SK-N-SH treated with all-trans-retinoic acid at 6 μM for 48 hours (cell line): ENCODE measurements at regions not wholly inside any gene's neighbourhood (a gene's known extent, or its start where the extent isn't known, plus 50 kb on each side); places are given as distances from the start of the nearest gene placed in this dataset.

Experiments used
- ATAC-seq: fragments of 200-7000 bp; cut with Tn5 transposase; 3 replicates; pipeline ENCODE4 v1.9.1; 2020; ENCODE audit warnings: mild to moderate bottlenecking, moderate library complexity
- ARNTL ChIP-seq: fragments of 450-650 bp; formaldehyde crosslinking; IDR thresholded peaks from 2 replicates; pipeline ENCODE4 v1.5.0; 2020; ENCODE audit warnings: low read depth, mild to moderate bottlenecking, moderate library complexity, borderline replicate concordance
- BACH2 ChIP-seq: fragments of 250-450 bp; sonication (Bioruptor Pico); IDR thresholded peaks from 2 replicates; pipeline ENCODE4 v1.9.0; 2021; ENCODE audit warnings: mild to moderate bottlenecking, borderline replicate concordance
- CSDC2 ChIP-seq: fragments of 250-450 bp; sonication (Bioruptor Pico); IDR thresholded peaks from 2 replicates; pipeline ENCODE4 v1.5.0; 2020; ENCODE audit warnings: mild to moderate bottlenecking, moderate library complexity
- CSRNP3 ChIP-seq: fragments of 250-450 bp; sonication (Bioruptor Pico); IDR thresholded peaks from 2 replicates; pipeline ENCODE4 v1.5.1; 2021; ENCODE audit warnings: mild to moderate bottlenecking, moderate library complexity
- ESRRG ChIP-seq: fragments of 250-450 bp; sonication (Bioruptor Pico); IDR thresholded peaks from 2 replicates; pipeline ENCODE4 v1.6.1; 2021; ENCODE audit warnings: mild to moderate bottlenecking
- GLIS3 ChIP-seq: fragments of 250-450 bp; sonication (Bioruptor Pico); IDR thresholded peaks from 2 replicates; pipeline ENCODE4 v1.5.0; 2020; ENCODE audit warnings: mild to moderate bottlenecking, moderate library complexity
- OSR1 ChIP-seq: fragments of 250-450 bp; sonication (Bioruptor Pico); IDR thresholded peaks from 2 replicates; pipeline ENCODE4 v1.8.0; 2022; ENCODE audit warnings: moderate library complexity, mild to moderate bottlenecking, inconsistent platforms
- PPARA ChIP-seq: fragments of 250-450 bp; sonication (Bioruptor Pico); IDR thresholded peaks from 2 replicates; pipeline ENCODE4 v1.5.0; 2020; ENCODE audit warnings: mild to moderate bottlenecking, borderline replicate concordance
- RARB ChIP-seq: fragments of 250-450 bp; sonication (Bioruptor Pico); IDR thresholded peaks from 2 replicates; pipeline ENCODE4 v1.8.0; 2021; ENCODE audit warnings: mild to moderate bottlenecking, moderate library complexity
- SNAI2 ChIP-seq: fragments of 250-450 bp; sonication (Bioruptor Pico); IDR thresholded peaks from 2 replicates; pipeline ENCODE4 v1.5.0; 2020; ENCODE audit warnings: mild to moderate bottlenecking, moderate library complexity
- TCF4 ChIP-seq: fragments of 250-450 bp; sonication (Bioruptor Pico); IDR thresholded peaks from 2 replicates; pipeline ENCODE4 v1.8.0; 2021; ENCODE audit warnings: mild to moderate bottlenecking, moderate library complexity, borderline replicate concordance
- TOX ChIP-seq: fragments of 250-450 bp; sonication (Bioruptor Pico); IDR thresholded peaks from 2 replicates; pipeline ENCODE4 v1.8.0; 2021; ENCODE audit warnings: mild to moderate bottlenecking, moderate library complexity, borderline replicate concordance
- TSHZ2 ChIP-seq: fragments of 250-450 bp; sonication (Bioruptor Pico); IDR thresholded peaks from 2 replicates; pipeline ENCODE4 v1.5.0; 2020; ENCODE audit warnings: mild to moderate bottlenecking, moderate library complexity
- ZFP3 ChIP-seq: fragments of 250-450 bp; sonication (Bioruptor Pico); IDR thresholded peaks from 2 replicates; pipeline ENCODE4 v1.5.0; 2020; ENCODE audit warnings: mild to moderate bottlenecking, moderate library complexity
- ZFP30 ChIP-seq: fragments of 450-650 bp; formaldehyde crosslinking; IDR thresholded peaks from 2 replicates; pipeline ENCODE4 v1.5.0; 2022; ENCODE audit warnings: mild to moderate bottlenecking, moderate library complexity
- ZNF565 ChIP-seq: fragments of 450-650 bp; formaldehyde crosslinking; conservative IDR thresholded peaks from 2 replicates; pipeline ENCODE4 v1.5.0; 2020; ENCODE audit warnings: low read depth, mild to moderate bottlenecking, moderate library complexity
- ZNF70 ChIP-seq: fragments of 450-650 bp; formaldehyde crosslinking; IDR thresholded peaks from 2 replicates; pipeline ENCODE4 v1.5.0; 2020; ENCODE audit warnings: mild to moderate bottlenecking, moderate library complexity
- TF ChIP-seq, protein P1 (sequence below): fragments of 250-450 bp; sonication (Bioruptor Pico); IDR thresholded peaks from 2 replicates; pipeline ENCODE4 v1.8.0; 2020; ENCODE audit warnings: mild to moderate bottlenecking, moderate library complexity, borderline replicate concordance
- TF ChIP-seq, protein P2 (sequence below): fragments of 250-450 bp; sonication (Bioruptor Pico); IDR thresholded peaks from 2 replicates; pipeline ENCODE4 v1.8.0; 2021; ENCODE audit warnings: low read depth, mild to moderate bottlenecking, moderate library complexity, borderline replicate concordance
- TF ChIP-seq, protein P3 (sequence below): fragments of 250-450 bp; sonication (Bioruptor Pico); IDR thresholded peaks from 2 replicates; pipeline ENCODE4 v1.5.1; 2020; ENCODE audit warnings: low read depth, mild to moderate bottlenecking, moderate library complexity

GRCh38 chr6:121666814-121667213 is 231.4 kb downstream of the GJA1 start:
- TF ChIP-seq ZFP3 (CRISPR knock-in tag) (no peak), CSDC2 (no peak), RARB (CRISPR knock-in tag) (no peak), ESRRG (CRISPR knock-in tag) (no peak), PPARA (CRISPR knock-in tag) (no peak), TSHZ2 (CRISPR knock-in tag) (no peak), TCF4 (no peak), ZFP30 (no peak), ZNF70 (CRISPR knock-in tag) (no peak), TOX (CRISPR knock-in tag) (no peak), BACH2 (CRISPR knock-in tag) (no peak), ZNF565 (CRISPR knock-in tag) (no peak), GLIS3 (CRISPR knock-in tag) (no peak), OSR1 (CRISPR knock-in tag) (no peak), ARNTL (CRISPR knock-in tag) (no peak)
- TF ChIP-seq, protein P1, sequence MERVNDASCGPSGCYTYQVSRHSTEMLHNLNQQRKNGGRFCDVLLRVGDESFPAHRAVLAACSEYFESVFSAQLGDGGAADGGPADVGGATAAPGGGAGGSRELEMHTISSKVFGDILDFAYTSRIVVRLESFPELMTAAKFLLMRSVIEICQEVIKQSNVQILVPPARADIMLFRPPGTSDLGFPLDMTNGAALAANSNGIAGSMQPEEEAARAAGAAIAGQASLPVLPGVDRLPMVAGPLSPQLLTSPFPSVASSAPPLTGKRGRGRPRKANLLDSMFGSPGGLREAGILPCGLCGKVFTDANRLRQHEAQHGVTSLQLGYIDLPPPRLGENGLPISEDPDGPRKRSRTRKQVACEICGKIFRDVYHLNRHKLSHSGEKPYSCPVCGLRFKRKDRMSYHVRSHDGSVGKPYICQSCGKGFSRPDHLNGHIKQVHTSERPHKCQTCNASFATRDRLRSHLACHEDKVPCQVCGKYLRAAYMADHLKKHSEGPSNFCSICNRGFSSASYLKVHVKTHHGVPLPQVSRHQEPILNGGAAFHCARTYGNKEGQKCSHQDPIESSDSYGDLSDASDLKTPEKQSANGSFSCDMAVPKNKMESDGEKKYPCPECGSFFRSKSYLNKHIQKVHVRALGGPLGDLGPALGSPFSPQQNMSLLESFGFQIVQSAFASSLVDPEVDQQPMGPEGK (CRISPR knock-in tag), result no peak
- TF ChIP-seq, protein P2, sequence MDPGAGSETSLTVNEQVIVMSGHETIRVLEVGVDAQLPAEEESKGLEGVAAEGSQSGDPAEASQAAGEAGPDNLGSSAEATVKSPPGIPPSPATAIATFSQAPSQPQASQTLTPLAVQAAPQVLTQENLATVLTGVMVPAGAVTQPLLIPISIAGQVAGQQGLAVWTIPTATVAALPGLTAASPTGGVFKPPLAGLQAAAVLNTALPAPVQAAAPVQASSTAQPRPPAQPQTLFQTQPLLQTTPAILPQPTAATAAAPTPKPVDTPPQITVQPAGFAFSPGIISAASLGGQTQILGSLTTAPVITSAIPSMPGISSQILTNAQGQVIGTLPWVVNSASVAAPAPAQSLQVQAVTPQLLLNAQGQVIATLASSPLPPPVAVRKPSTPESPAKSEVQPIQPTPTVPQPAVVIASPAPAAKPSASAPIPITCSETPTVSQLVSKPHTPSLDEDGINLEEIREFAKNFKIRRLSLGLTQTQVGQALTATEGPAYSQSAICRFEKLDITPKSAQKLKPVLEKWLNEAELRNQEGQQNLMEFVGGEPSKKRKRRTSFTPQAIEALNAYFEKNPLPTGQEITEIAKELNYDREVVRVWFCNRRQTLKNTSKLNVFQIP (CRISPR knock-in tag), result no peak
- TF ChIP-seq, protein P3, sequence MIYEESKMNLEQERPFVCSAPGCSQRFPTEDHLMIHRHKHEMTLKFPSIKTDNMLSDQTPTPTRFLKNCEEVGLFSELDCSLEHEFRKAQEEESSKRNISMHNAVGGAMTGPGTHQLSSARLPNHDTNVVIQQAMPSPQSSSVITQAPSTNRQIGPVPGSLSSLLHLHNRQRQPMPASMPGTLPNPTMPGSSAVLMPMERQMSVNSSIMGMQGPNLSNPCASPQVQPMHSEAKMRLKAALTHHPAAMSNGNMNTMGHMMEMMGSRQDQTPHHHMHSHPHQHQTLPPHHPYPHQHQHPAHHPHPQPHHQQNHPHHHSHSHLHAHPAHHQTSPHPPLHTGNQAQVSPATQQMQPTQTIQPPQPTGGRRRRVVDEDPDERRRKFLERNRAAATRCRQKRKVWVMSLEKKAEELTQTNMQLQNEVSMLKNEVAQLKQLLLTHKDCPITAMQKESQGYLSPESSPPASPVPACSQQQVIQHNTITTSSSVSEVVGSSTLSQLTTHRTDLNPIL (CRISPR knock-in tag), result no peak
- peak; percentile 83 for ATAC-seq

DNA sequence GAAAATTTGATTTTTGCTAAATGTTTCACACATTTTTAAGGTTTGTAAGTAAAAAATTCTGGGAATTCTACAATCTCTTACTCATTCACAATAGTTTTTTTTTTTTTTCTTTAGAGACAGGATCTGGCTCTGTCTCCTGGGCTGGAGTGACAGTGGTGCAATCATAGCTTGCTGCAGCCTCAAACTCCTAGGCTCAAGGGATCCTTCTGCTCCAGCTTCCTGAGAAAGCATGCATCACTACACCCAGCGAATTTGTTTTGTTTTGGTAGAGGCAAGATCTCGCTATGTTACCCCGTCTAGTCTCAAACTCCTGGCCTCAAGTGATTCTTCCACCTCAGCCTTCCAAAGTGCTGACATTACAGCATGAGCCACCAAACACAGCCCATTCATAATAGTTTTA is 232.8 kb downstream of the GJA1 start:
- no peak for ATAC-seq
- no peak for TF ChIP-seq BACH2 (CRISPR knock-in tag)

DNA sequence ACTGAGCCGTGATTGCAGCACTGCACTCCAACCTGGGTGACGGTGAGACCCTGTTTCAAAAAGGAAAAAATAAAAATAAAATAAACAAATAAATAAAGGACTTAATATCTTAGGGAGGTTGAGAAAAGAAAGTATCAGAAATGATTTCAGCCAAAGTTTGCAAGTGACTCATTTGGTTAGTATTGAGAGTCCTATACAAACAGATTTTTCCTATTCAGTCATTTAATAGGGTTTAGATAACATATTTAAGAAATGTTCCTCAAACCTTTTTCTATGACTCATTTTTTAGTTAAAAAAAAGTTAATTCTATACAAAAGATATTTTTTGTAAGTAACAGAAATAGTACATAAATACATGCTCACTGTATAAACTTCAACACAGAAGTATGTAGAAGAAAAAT is 235.1 kb downstream of the GJA1 start:
- no peak for ATAC-seq
- TF ChIP-seq CSRNP3, result no peak
- TF ChIP-seq OSR1 (CRISPR knock-in tag), result no peak

DNA sequence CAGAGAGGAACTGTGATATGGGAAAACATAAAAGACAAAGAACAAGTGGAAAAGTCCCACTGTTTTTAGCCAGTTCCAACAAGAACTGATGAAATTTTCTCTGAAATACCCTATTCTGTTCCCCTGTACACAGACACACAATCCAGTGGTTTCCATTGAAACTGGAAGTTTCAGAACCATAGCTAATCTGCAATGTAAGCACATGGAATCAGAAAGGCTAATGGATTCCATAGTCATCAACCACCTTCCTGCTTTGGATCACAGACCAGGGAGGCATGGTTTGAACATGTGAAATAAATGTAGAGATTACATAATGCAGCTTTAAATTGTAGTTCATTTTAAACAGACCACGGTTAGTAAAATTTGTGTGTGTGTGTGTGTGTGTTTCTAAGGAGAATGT is 242.1 kb downstream of the GJA1 start:
- TF ChIP-seq, protein P1 (CRISPR knock-in tag), result no peak
- TF ChIP-seq ZNF70 (CRISPR knock-in tag) (no peak), OSR1 (CRISPR knock-in tag) (no peak), ZNF565 (CRISPR knock-in tag) (no peak), SNAI2 (CRISPR knock-in tag) (no peak)
- TF ChIP-seq, protein P3 (CRISPR knock-in tag), result no peak
- ATAC-seq, result no peak
